ENCODE measurements at regions not wholly inside any gene's neighbourhood (a gene's known extent, or its start where the extent isn't known, plus 50 kb on each side); places are given as distances from the start of the nearest gene placed in this dataset.

DNA sequence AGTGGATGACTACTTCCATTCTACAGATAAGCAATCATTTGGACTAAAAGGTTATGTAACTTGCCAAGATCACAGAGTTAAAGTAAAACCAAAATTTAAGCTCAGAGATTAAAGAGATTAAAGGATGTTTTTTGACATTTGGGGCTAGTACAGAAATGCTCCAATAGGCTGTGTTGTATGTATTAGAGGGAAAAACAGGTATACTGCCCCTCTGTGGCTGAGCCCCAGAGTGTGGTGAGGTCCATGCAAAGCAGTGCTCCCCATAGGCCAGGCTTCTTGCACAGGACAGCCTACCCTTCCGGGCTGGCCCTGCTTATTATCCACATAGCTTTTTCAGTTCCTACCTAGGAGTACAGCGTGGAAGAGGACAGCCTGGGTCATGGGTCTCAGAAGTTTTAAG is 322.8 kb downstream of the POM121L12 start:
- TF ChIP-seq HDAC2 (IDR thresholded peaks at IDR 0.05; ENCODE audit: borderline replicate concordance in 1 of 2, low read depth in 2 of 2, low read length in 2 of 2) (no peak), ASH2L (IDR thresholded peaks at IDR 0.05; ENCODE audit: low read length) (no peak)

Data from H1 (cell line).